ENCODE measurements at regions not wholly inside any gene's neighbourhood (a gene's known extent, or its start where the extent isn't known, plus 50 kb on each side); places are given as distances from the start of the nearest gene placed in this dataset.
"Not testable (repeated sequence)": the region's sequence is repeated elsewhere in the genome, so short reads cannot be mapped to it uniquely, and the experiment has no call there.

DNA sequence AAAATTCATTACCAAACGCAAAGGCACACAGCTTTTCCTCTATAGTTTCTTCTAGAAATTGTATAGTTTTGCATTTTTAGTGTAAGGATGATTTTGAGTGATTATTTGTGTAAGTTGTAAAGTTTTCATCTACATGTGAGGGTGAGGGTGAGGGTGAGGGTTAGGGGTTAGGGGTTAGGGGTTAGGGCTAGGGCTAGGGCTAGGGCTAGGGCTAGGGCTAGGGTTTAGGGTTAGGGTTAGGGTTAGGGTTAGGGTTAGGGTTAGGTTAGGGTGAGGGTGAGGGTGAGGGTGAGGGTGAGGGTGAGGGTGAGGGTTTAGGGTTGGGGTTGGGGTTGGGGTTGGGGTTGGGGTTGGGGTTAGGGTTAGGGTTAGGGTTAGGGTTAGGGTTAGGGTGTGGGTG lies 167.6 kb downstream of the METRNL start:
- TF ChIP-seq, protein P1, sequence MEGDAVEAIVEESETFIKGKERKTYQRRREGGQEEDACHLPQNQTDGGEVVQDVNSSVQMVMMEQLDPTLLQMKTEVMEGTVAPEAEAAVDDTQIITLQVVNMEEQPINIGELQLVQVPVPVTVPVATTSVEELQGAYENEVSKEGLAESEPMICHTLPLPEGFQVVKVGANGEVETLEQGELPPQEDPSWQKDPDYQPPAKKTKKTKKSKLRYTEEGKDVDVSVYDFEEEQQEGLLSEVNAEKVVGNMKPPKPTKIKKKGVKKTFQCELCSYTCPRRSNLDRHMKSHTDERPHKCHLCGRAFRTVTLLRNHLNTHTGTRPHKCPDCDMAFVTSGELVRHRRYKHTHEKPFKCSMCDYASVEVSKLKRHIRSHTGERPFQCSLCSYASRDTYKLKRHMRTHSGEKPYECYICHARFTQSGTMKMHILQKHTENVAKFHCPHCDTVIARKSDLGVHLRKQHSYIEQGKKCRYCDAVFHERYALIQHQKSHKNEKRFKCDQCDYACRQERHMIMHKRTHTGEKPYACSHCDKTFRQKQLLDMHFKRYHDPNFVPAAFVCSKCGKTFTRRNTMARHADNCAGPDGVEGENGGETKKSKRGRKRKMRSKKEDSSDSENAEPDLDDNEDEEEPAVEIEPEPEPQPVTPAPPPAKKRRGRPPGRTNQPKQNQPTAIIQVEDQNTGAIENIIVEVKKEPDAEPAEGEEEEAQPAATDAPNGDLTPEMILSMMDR (IDR thresholded peaks at IDR 0.05) = not testable (repeated sequence)
- not testable (repeated sequence) for TF ChIP-seq POLR2AphosphoS5, EP300, POLR2A (IDR thresholded peaks at IDR 0.05)

Data from stomach (tissue), 4 donors.